GM18519 (cell line): ENCODE measurements at regions not wholly inside any gene's neighbourhood (a gene's known extent, or its start where the extent isn't known, plus 50 kb on each side); places are given as distances from the start of the nearest gene placed in this dataset.

Source experiments
- ATAC-seq: cut with Tn5 transposase; IDR thresholded peaks from one replicate; pipeline ENCODE4 v1.9.1; 2021; ENCODE audit warnings: mild to moderate bottlenecking, moderate library complexity; ENCODE audit not compliant: unreplicated experiment, low FRiP score

- ATAC-seq: no peak
These were observed 55.2 kb downstream of the TTC32 start for GRCh38 chr2:19846567-19846966.

GRCh38 chr2:19846030-19846429 is 55.8 kb downstream of the TTC32 start:
- ATAC-seq: no peak

GRCh38 chr2:19845323-19845920 is 56.4 kb downstream of the TTC32 start:
- no peak for ATAC-seq

GRCh38 chr2:19844750-19845149 is 57.0 kb downstream of the TTC32 start:
- ATAC-seq: no peak

- ATAC-seq: no peak
These were observed 57.7 kb downstream of the TTC32 start for GRCh38 chr2:19843992-19844515.

- ATAC-seq: no peak
These were observed 59.7 kb downstream of the TTC32 start for GRCh38 chr2:19841918-19842693.

GRCh38 chr2:19839438-19839837 is 62.3 kb downstream of the TTC32 start:
- ATAC-seq: no peak

- ATAC-seq: no peak
These were observed 63.2 kb downstream of the TTC32 start for GRCh38 chr2:19838616-19839015.

- no peak for ATAC-seq
These were observed 64.5 kb downstream of the TTC32 start for GRCh38 chr2:19837235-19837766.

GRCh38 chr2:19835781-19836281 is 66.0 kb downstream of the TTC32 start:
- ATAC-seq: no peak

GRCh38 chr2:19833978-19834377 is 67.8 kb downstream of the TTC32 start:
- ATAC-seq: no peak

GRCh38 chr2:19829672-19830071 is 72.1 kb downstream of the TTC32 start:
- ATAC-seq: no peak

GRCh38 chr2:19826874-19827273 is 74.9 kb downstream of the TTC32 start:
- ATAC-seq: no peak

GRCh38 chr2:19823507-19823906 is 78.3 kb downstream of the TTC32 start:
- ATAC-seq: no peak

GRCh38 chr2:19819097-19820065 is 82.4 kb downstream of the TTC32 start:
- no peak for ATAC-seq

GRCh38 chr2:19818543-19818942 is 83.2 kb downstream of the TTC32 start:
- ATAC-seq: no peak

GRCh38 chr2:19818039-19818438 is 83.7 kb downstream of the TTC32 start:
- no peak for ATAC-seq

- ATAC-seq: no peak
These were observed 86.0 kb downstream of the TTC32 start for GRCh38 chr2:19815746-19816145.

- no peak for ATAC-seq
These were observed 89.6 kb downstream of the TTC32 start for GRCh38 chr2:19812166-19812565.

GRCh38 chr2:19811186-19811585 is 90.6 kb downstream of the TTC32 start:
- no peak for ATAC-seq
